ENCODE measurements at regions not wholly inside any gene's neighbourhood (a gene's known extent, or its start where the extent isn't known, plus 50 kb on each side); places are given as distances from the start of the nearest gene placed in this dataset.
"Not testable (repeated sequence)": the region's sequence is repeated elsewhere in the genome, so short reads cannot be mapped to it uniquely, and the experiment has no call there.

GRCh38 chr1:60845659-60846058 is 236.7 kb upstream of the NFIA start:
- TF ChIP-seq POLR2AphosphoS5, POLR2A (IDR thresholded peaks at IDR 0.05; ENCODE audit: low read depth, low read length): not testable (repeated sequence)

All from GM12892 (cell line).